ENCODE measurements at regions not wholly inside any gene's neighbourhood (a gene's known extent, or its start where the extent isn't known, plus 50 kb on each side); places are given as distances from the start of the nearest gene placed in this dataset.

DNA sequence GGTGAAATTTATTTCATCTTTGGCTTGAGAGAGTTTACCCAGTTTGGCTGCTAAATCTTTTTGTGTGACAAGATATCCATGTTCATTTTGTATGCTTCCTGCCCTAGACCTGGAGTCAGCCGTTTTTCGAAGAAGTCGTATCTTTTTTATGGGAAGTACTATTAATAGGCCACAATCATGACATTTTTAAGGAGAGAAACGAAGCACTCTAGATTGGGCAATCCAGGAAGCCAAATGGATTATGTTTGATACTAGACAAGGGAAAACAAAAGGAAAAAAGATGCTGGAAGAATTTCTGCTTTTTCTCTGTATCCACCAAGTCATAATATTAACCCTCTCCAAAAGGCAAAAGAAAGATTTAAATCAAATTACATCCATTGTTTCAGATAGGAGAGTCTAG, 214.6 kb downstream of the HDGFL1 start:
- BruUV-seq (replicated peaks) = no TSS peak
- TF ChIP-seq ZNF724P (CRISPR knock-in tag; IDR thresholded peaks at IDR 0.05; ENCODE audit: borderline replicate concordance) (no peak), ZNF550 (CRISPR knock-in tag; IDR thresholded peaks at IDR 0.05; ENCODE audit: borderline replicate concordance) (no peak), CBX1 (IDR thresholded peaks at IDR 0.05; ENCODE audit: low read depth) (no peak), SMYD3 (CRISPR knock-in tag; IDR thresholded peaks at IDR 0.05) (no peak), WIZ (CRISPR knock-in tag; IDR thresholded peaks at IDR 0.05) (no peak), SP140L (CRISPR knock-in tag; IDR thresholded peaks at IDR 0.05; ENCODE audit: borderline replicate concordance) (no peak)
- TF ChIP-seq, protein P1, sequence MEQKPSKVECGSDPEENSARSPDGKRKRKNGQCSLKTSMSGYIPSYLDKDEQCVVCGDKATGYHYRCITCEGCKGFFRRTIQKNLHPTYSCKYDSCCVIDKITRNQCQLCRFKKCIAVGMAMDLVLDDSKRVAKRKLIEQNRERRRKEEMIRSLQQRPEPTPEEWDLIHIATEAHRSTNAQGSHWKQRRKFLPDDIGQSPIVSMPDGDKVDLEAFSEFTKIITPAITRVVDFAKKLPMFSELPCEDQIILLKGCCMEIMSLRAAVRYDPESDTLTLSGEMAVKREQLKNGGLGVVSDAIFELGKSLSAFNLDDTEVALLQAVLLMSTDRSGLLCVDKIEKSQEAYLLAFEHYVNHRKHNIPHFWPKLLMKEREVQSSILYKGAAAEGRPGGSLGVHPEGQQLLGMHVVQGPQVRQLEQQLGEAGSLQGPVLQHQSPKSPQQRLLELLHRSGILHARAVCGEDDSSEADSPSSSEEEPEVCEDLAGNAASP (CRISPR knock-in tag; IDR thresholded peaks at IDR 0.05; ENCODE audit: borderline replicate concordance) = no peak
- no peak for DNase-seq (ENCODE audit: low spot score)
- 1% methylated on average over 4 of the region's 4 CpGs for WGBS (ENCODE audit: low lambda C conversion rate)
- H3K9ac ChIP-seq (ENCODE audit: insufficient read depth, low read depth, low read length) = no peak overlapping the region
- H4K20me1 ChIP-seq (ENCODE audit: insufficient read depth, low read length) = no peaks in the 10 kb centered on the region
- no peak overlapping the region for H3K27ac ChIP-seq (ENCODE audit: extremely low read length, insufficient read depth, low read length)
- ATAC-seq = no peak
- POLR2A ChIA-PET = no interaction called here
- H3K36me3 ChIP-seq (replicated peaks in 1 of 2; ENCODE audit: control insufficient read depth in 1 of 2, insufficient read depth in 2 of 2, low read length in 2 of 2) = no peaks in the 10 kb centered on the region
- H3K4me3 ChIP-seq (replicated peaks in 1 of 3; ENCODE audit: insufficient read depth in 1 of 3, low read depth in 2 of 3, low read length in 3 of 3) = no peak overlapping the region
- FAIRE-seq = no peak
- no peaks in the 10 kb centered on the region for H3K27me3 ChIP-seq (ENCODE audit: control insufficient read depth in 1 of 2, insufficient read depth in 2 of 2, low read length in 2 of 2)
- H3K4me1 ChIP-seq (ENCODE audit: insufficient read depth, low read length) = no peaks in the 10 kb centered on the region
- CTCF ChIA-PET (ENCODE audit: low intra/inter-chr PET ratio, low total read pairs) = no interaction called here
- in situ Hi-C loops (cut with HindIII; ENCODE audit: extremely low pct_ligation_motif_present, low pct_unique_long_range_greater_than_20kb) = no loop called here
- intact Hi-C loops (cut with micrococcal nuclease; ENCODE audit: unreplicated experiment) = no loop called here
- H3K9me3 ChIP-seq (ENCODE audit: low read length) = peaks cover 84% of the 10 kb centered on the region
- no peaks in the 10 kb centered on the region for H3K79me2 ChIP-seq (ENCODE audit: insufficient read depth, low read length)
- H2AFZ ChIP-seq (ENCODE audit: low read length) = no peak overlapping the region
- no peak overlapping the region for H3K4me2 ChIP-seq (ENCODE audit: low read depth, low read length)

DNA sequence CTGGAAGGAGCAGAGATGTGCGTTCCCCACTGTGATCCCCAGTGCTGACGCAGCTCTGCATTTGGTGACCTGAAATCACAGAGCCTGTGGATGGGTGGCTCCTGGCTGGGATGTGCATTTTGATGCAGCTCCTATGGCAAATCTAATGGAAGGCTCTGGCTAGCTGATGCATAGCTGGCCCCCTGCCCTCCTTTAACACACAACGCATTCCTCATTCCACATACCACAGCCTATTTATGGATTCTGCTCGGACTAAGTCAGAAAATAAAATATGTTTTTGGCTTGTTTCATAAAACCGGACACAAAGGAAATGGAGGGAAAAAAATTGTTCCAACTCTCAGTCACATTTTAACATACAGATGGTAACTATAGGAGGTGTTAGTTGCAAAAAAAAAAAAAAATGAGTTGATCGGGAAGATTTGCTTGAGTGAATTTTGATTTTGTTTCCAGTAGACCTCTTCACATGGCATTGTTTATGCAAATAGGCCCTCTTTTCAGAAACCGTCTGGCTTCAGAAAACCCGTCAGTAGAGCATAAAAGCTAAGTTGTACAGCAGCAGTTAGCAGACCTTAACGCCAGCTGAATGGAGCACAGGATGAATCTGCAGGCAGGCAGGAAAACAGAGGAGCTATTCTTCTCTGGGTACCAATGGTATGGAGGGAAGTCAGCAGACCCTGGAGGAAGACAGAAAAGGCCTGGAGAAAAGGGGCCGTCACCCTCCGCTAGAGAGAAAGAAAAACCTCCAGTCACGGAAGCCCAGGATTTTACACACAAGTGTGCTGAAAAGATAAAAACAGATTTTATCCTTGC, 215.4 kb downstream of the HDGFL1 start:
- H3K36me3 ChIP-seq (replicated peaks in 1 of 2; ENCODE audit: control insufficient read depth in 1 of 2, insufficient read depth in 2 of 2, low read length in 2 of 2) = no peaks in the 10 kb centered on the region
- no peaks in the 10 kb centered on the region for H3K4me1 ChIP-seq (ENCODE audit: insufficient read depth, low read length)
- ChIA-PET POLR2A (no interaction called here), CTCF (ENCODE audit: low intra/inter-chr PET ratio, low total read pairs) (no interaction called here)
- no peak for DNase-seq (ENCODE audit: low spot score)
- no peak for ATAC-seq
- peaks cover 84% of the 10 kb centered on the region for H3K9me3 ChIP-seq (ENCODE audit: low read length)
- H3K27ac ChIP-seq (ENCODE audit: extremely low read length, insufficient read depth, low read length) = no peak overlapping the region
- no peak overlapping the region for H3K4me2 ChIP-seq (ENCODE audit: low read depth, low read length)
- no peak for FAIRE-seq
- H4K20me1 ChIP-seq (ENCODE audit: insufficient read depth, low read length) = no peaks in the 10 kb centered on the region
- WGBS (ENCODE audit: low lambda C conversion rate) = 37% methylated on average over 12 of the region's 12 CpGs
- BruUV-seq (replicated peaks) = no TSS peak
- H3K79me2 ChIP-seq (ENCODE audit: insufficient read depth, low read length) = no peaks in the 10 kb centered on the region
- H3K4me3 ChIP-seq (replicated peaks in 1 of 3; ENCODE audit: insufficient read depth in 1 of 3, low read depth in 2 of 3, low read length in 3 of 3) = no peak overlapping the region
- no peak overlapping the region for H3K9ac ChIP-seq (ENCODE audit: insufficient read depth, low read depth, low read length)
- H3K27me3 ChIP-seq (ENCODE audit: control insufficient read depth in 1 of 2, insufficient read depth in 2 of 2, low read length in 2 of 2) = no peaks in the 10 kb centered on the region
- in situ Hi-C loops (cut with HindIII; ENCODE audit: extremely low pct_ligation_motif_present, low pct_unique_long_range_greater_than_20kb) (no loop called here), intact Hi-C loops (cut with micrococcal nuclease; ENCODE audit: unreplicated experiment) (no loop called here)
- H2AFZ ChIP-seq (ENCODE audit: low read length) = no peak overlapping the region
- TF ChIP-seq, protein P2, sequence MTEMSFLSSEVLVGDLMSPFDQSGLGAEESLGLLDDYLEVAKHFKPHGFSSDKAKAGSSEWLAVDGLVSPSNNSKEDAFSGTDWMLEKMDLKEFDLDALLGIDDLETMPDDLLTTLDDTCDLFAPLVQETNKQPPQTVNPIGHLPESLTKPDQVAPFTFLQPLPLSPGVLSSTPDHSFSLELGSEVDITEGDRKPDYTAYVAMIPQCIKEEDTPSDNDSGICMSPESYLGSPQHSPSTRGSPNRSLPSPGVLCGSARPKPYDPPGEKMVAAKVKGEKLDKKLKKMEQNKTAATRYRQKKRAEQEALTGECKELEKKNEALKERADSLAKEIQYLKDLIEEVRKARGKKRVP (CRISPR knock-in tag; IDR thresholded peaks at IDR 0.05) = no peak
- TF ChIP-seq, protein P3, sequence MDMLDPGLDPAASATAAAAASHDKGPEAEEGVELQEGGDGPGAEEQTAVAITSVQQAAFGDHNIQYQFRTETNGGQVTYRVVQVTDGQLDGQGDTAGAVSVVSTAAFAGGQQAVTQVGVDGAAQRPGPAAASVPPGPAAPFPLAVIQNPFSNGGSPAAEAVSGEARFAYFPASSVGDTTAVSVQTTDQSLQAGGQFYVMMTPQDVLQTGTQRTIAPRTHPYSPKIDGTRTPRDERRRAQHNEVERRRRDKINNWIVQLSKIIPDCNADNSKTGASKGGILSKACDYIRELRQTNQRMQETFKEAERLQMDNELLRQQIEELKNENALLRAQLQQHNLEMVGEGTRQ (IDR thresholded peaks at IDR 0.05; ENCODE audit: low read depth, low read length) = no peak
- TF ChIP-seq, protein P3 (CRISPR knock-in tag; IDR thresholded peaks at IDR 0.05; ENCODE audit: borderline replicate concordance) = no peak
- TF ChIP-seq ZNF10 (CRISPR knock-in tag; IDR thresholded peaks at IDR 0.05; ENCODE audit: borderline replicate concordance, low read depth) (no peak), ZNF547 (CRISPR knock-in tag; IDR thresholded peaks at IDR 0.05) (no peak), CEBPB (IDR thresholded peaks at IDR 0.05; ENCODE audit: borderline replicate concordance, low read depth, low read length) (no peak)

Data from HepG2 (cell line).